HG03159 (cell line): ENCODE measurements at regions not wholly inside any gene's neighbourhood (a gene's known extent, or its start where the extent isn't known, plus 50 kb on each side); places are given as distances from the start of the nearest gene placed in this dataset.
"Not testable (repeated sequence)": the region's sequence is repeated elsewhere in the genome, so short reads cannot be mapped to it uniquely, and the experiment has no call there.

ENCODE experiments used
- ATAC-seq: cut with Tn5 transposase; IDR thresholded peaks from one replicate; pipeline ENCODE4 v1.9.1; 2021; ENCODE audit warnings: mild to moderate bottlenecking, moderate library complexity; ENCODE audit not compliant: unreplicated experiment

GRCh38 chr2:187679454-187679853 is 125.2 kb upstream of the TFPI start:
- no peak for ATAC-seq

- ATAC-seq, result no peak
These were observed 129.9 kb upstream of the TFPI start for GRCh38 chr2:187684174-187684573.

- ATAC-seq, result no peak
These were observed 132.3 kb upstream of the TFPI start for GRCh38 chr2:187686416-187687024.

- no peak for ATAC-seq
These were observed 133.3 kb upstream of the TFPI start for GRCh38 chr2:187687585-187687984.

GRCh38 chr2:187689372-187689771 is 135.1 kb upstream of the TFPI start:
- ATAC-seq, result no peak

- ATAC-seq, result no peak
These were observed 139.7 kb upstream of the TFPI start for GRCh38 chr2:187693923-187694322.

- ATAC-seq, result not testable (repeated sequence)
These were observed 142.4 kb upstream of the TFPI start for GRCh38 chr2:187696644-187697043.

GRCh38 chr2:187698374-187699110 is 144.3 kb upstream of the TFPI start:
- ATAC-seq, result no peak

- no peak for ATAC-seq
These were observed 147.9 kb upstream of the TFPI start for GRCh38 chr2:187702157-187702556.

GRCh38 chr2:187708272-187708671 is 154.0 kb upstream of the TFPI start:
- no peak for ATAC-seq

GRCh38 chr2:187709065-187709464 is 154.8 kb upstream of the TFPI start:
- no peak for ATAC-seq

- ATAC-seq, result no peak
These were observed 156.7 kb upstream of the TFPI start for GRCh38 chr2:187710791-187711521.

GRCh38 chr2:187715590-187715989 is 161.4 kb upstream of the TFPI start:
- ATAC-seq, result no peak

- no peak for ATAC-seq
These were observed 162.1 kb upstream of the TFPI start for GRCh38 chr2:187716301-187716700.

GRCh38 chr2:187718092-187718491 is 163.9 kb upstream of the TFPI start:
- no peak for ATAC-seq

- ATAC-seq, result no peak
These were observed 165.3 kb upstream of the TFPI start for GRCh38 chr2:187719510-187719909.

- no peak for ATAC-seq
These were observed 194.7 kb upstream of the TFPI start for GRCh38 chr2:187748958-187749357.

GRCh38 chr2:187749804-187750431 is 195.7 kb upstream of the TFPI start:
- no peak for ATAC-seq

GRCh38 chr2:187768995-187769394 is 214.8 kb upstream of the TFPI start:
- no peak for ATAC-seq

GRCh38 chr2:187769437-187769836 is 215.2 kb upstream of the TFPI start:
- ATAC-seq, result no peak

- ATAC-seq, result peak; percentile 45
These were observed 220.4 kb upstream of the TFPI start for GRCh38 chr2:187774551-187775071.
